H9 (cell line): ENCODE measurements at regions not wholly inside any gene's neighbourhood (a gene's known extent, or its start where the extent isn't known, plus 50 kb on each side); places are given as distances from the start of the nearest gene placed in this dataset.

Experiments used
- DNase-seq: peaks from one replicate; pipeline ENCODE4 v3.0.0-alpha.2; 2017
- H2AFZ ChIP-seq: one replicate; pipeline ENCODE4 v1.6.1; 2013; ENCODE audit warnings: mild to moderate bottlenecking, low read length, control low read depth, moderate library complexity
- H2AK5ac ChIP-seq: 2 replicates; pipeline ENCODE4 v1.6.1; 2013; ENCODE audit warnings: low read length, control low read depth, mixed read lengths; ENCODE audit not compliant: insufficient read length
- H2BK120ac ChIP-seq: one replicate; pipeline ENCODE4 v1.6.1; 2013; ENCODE audit warnings: low read depth, mild to moderate bottlenecking, low read length, control low read depth, inconsistent platforms; ENCODE audit not compliant: poor library complexity, severe bottlenecking
- H2BK12ac ChIP-seq: 2 replicates; pipeline ENCODE4 v1.6.1; 2013; ENCODE audit warnings: low read length, control low read depth, mixed read lengths, low read depth; ENCODE audit not compliant: insufficient read length
- H2BK15ac ChIP-seq: 2 replicates; pipeline ENCODE4 v1.6.1; 2013; ENCODE audit warnings: low read depth, low read length, control low read depth
- H2BK20ac ChIP-seq: one replicate; pipeline ENCODE4 v1.6.1; 2013; ENCODE audit warnings: low read depth, mild to moderate bottlenecking, low read length, control low read depth, inconsistent platforms; ENCODE audit not compliant: poor library complexity, severe bottlenecking
- H2BK5ac ChIP-seq: 2 replicates; pipeline ENCODE4 v1.6.1; 2013; ENCODE audit warnings: low read length, control low read depth, mixed read lengths; ENCODE audit not compliant: insufficient read length
- H3K14ac ChIP-seq: 2 replicates; pipeline ENCODE4 v1.6.1; 2013; ENCODE audit warnings: low read length, control low read depth; ENCODE audit not compliant: insufficient read depth
- H3K18ac ChIP-seq: 2 replicates; pipeline ENCODE4 v1.6.1; 2013; ENCODE audit warnings: low read depth, mild to moderate bottlenecking, mixed read lengths, low read length, control low read depth; ENCODE audit not compliant: insufficient read length
- H3K23ac ChIP-seq: 2 replicates; pipeline ENCODE4 v1.6.1; 2013; ENCODE audit warnings: low read length, control low read depth, mixed read lengths, low read depth; ENCODE audit not compliant: insufficient read length
- H3K23me2 ChIP-seq: 2 replicates; pipeline ENCODE4 v1.6.1; 2013; ENCODE audit warnings: low read depth, mild to moderate bottlenecking, mixed read lengths, low read length, control low read depth; ENCODE audit not compliant: insufficient read length, poor library complexity, severe bottlenecking
- H3K27ac ChIP-seq: 2 replicates; pipeline ENCODE4 v1.5.1; 2013; ENCODE audit warnings: low read length, control low read depth, mixed read lengths, low read depth; ENCODE audit not compliant: insufficient read length
- H3K27me3 ChIP-seq: 2 replicates; pipeline ENCODE4 v1.6.1; 2013; ENCODE audit warnings: low read length, control low read depth, inconsistent platforms; ENCODE audit not compliant: insufficient read depth
- H3K4ac ChIP-seq: 2 replicates; pipeline ENCODE4 v1.6.1; 2013; ENCODE audit warnings: low read depth, mild to moderate bottlenecking, control low read depth, inconsistent platforms, low read length, moderate library complexity
- H3K4me1 ChIP-seq: 2 replicates; pipeline ENCODE4 v1.6.1; 2013; ENCODE audit warnings: low read length, control low read depth, inconsistent platforms; ENCODE audit not compliant: insufficient read depth
- H3K4me2 ChIP-seq: 2 replicates; pipeline ENCODE4 v1.6.1; 2013; ENCODE audit warnings: low read length, control low read depth, mixed read lengths; ENCODE audit not compliant: insufficient read length, insufficient read depth
- H3K56ac ChIP-seq: 2 replicates; pipeline ENCODE4 v1.6.1; 2013; ENCODE audit warnings: low read depth, mild to moderate bottlenecking, mixed read lengths, low read length, control low read depth; ENCODE audit not compliant: insufficient read length
- H3K79me1 ChIP-seq: 2 replicates; pipeline ENCODE4 v1.6.1; 2013; ENCODE audit warnings: low read depth, mild to moderate bottlenecking, moderate library complexity, low read length, control low read depth, inconsistent platforms; ENCODE audit not compliant: insufficient read depth, poor library complexity, severe bottlenecking
- H3K79me2 ChIP-seq: 2 replicates; pipeline ENCODE4 v1.6.1; 2013; ENCODE audit warnings: low read length, control low read depth, inconsistent platforms; ENCODE audit not compliant: insufficient read depth
- H3K9ac ChIP-seq: 2 replicates; pipeline ENCODE4 v1.6.1; 2013; ENCODE audit warnings: low read length, control low read depth, mixed read lengths; ENCODE audit not compliant: insufficient read length; ENCODE audit errors: extremely low read depth
- H3K9me3 ChIP-seq: one replicate; pipeline ENCODE4 v1.6.1; 2013; ENCODE audit warnings: low read depth, low read length, inconsistent platforms; ENCODE audit not compliant: control insufficient read depth
- H3T11ph ChIP-seq: one replicate; pipeline ENCODE4 v1.6.1; 2013; ENCODE audit warnings: mild to moderate bottlenecking, low read length, control low read depth, inconsistent platforms
- H4K20me1 ChIP-seq: one replicate; pipeline ENCODE4 v1.6.1; 2013; ENCODE audit not compliant: control insufficient read depth, insufficient read length, insufficient read depth
- H4K5ac ChIP-seq: 2 replicates; pipeline ENCODE4 v1.6.1; 2013; ENCODE audit warnings: low read depth, mild to moderate bottlenecking, mixed read lengths, low read length, control low read depth; ENCODE audit not compliant: insufficient read length
- H4K8ac ChIP-seq: replicated peaks from 2 replicates; pipeline ENCODE4 v1.6.1; 2013; ENCODE audit warnings: low read length, control low read depth, mixed read lengths, low read depth; ENCODE audit not compliant: insufficient read length
- H4K91ac ChIP-seq: 2 replicates; pipeline ENCODE4 v1.6.1; 2013; ENCODE audit warnings: low read depth, mild to moderate bottlenecking, moderate library complexity, mixed read lengths, low read length, control low read depth; ENCODE audit not compliant: insufficient read length
- H3K27ac Mint-ChIP-seq, 3 experiments: 2 replicates in 2 of 3; 3 replicates in 1 of 3; pipeline ENCODE4 v1.8.0; 2020 to 2021; ENCODE audit warnings: mixed read lengths in 3 of 3, mild to moderate bottlenecking in 1 of 3, moderate library complexity in 1 of 3
- H3K27me3 Mint-ChIP-seq: 2 replicates; pipeline ENCODE4 v1.8.0; 2021; ENCODE audit warnings: low read depth, mild to moderate bottlenecking, moderate library complexity, mixed read lengths
- H3K36me3 Mint-ChIP-seq, 3 experiments: 2 replicates in 2 of 3; 3 replicates in 1 of 3; pipeline ENCODE4 v1.8.0; 2020 to 2021; ENCODE audit warnings: low read depth in 3 of 3, mixed read lengths in 3 of 3; ENCODE audit not compliant: insufficient read depth in 1 of 3
- H3K4me1 Mint-ChIP-seq, 2 experiments: 2 replicates each; pipeline ENCODE4 v1.8.0; 2020; ENCODE audit warnings: mixed read lengths in 2 of 2
- H3K4me3 Mint-ChIP-seq, 2 experiments: 2 replicates in 1 of 2; 3 replicates in 1 of 2; pipeline ENCODE4 v1.8.0; 2020 to 2021; ENCODE audit warnings: mild to moderate bottlenecking in 2 of 2, mixed read lengths in 2 of 2, moderate library complexity in 1 of 2
- H3K9me3 Mint-ChIP-seq, 2 experiments: 2 replicates in 1 of 2; 3 replicates in 1 of 2; pipeline ENCODE4 v1.8.0; 2020; ENCODE audit warnings: mild to moderate bottlenecking in 2 of 2, mixed read lengths in 2 of 2, moderate library complexity in 1 of 2
- WGBS: extraction: QIAGEN DNeasy Blood & Tissue Kit; methylation state at CpG from one replicate; pipeline ENCODE4 v1.1.7; 2013; ENCODE audit warnings: missing lambda C conversion rate, low lambda C conversion rate, mixed read lengths; ENCODE audit not compliant: insufficient read length; ENCODE audit errors: extremely low coverage; 5-methylcytosine and 5-hydroxymethylcytosine counted together
- TF ChIP-seq, protein P1 (sequence below): fragments of 200-600 bp; sonication (generic); conservative IDR thresholded peaks from 3 replicates; pipeline ENCODE4 v1.8.0; 2021; ENCODE audit warnings: antibody characterized with exemption, mild to moderate bottlenecking

DNA sequence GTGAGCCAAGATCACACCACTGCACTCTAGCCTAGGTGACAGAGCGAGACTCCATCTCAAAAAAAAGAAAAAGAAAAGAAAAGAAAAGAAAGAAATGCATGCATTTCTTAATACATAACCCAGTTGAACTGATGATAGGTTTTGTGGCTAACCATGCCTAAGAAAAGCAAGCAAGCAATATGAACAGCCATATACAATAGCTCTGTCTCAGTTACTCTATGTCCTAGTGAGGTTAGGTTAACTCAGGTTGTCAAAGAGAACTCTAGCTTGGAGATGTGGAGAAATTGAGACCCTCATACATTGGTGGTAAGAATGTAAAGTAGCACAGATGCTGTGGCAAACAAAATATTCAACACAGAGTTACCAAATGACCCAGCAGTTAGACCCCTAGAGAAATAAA lies 167.0 kb upstream of the RASGEF1B start:
- H2AFZ ChIP-seq: no peak overlapping the region
- no peak overlapping the region for H3K9ac ChIP-seq
- H3K56ac ChIP-seq: no peak overlapping the region
- no peak overlapping the region for H3K27ac Mint-ChIP-seq
- H3K27me3 Mint-ChIP-seq: peaks cover 35% of the 10 kb centered on the region
- no peak overlapping the region for H2BK15ac ChIP-seq
- no peaks in the 10 kb centered on the region for H3K23me2 ChIP-seq
- TF ChIP-seq, protein P1, sequence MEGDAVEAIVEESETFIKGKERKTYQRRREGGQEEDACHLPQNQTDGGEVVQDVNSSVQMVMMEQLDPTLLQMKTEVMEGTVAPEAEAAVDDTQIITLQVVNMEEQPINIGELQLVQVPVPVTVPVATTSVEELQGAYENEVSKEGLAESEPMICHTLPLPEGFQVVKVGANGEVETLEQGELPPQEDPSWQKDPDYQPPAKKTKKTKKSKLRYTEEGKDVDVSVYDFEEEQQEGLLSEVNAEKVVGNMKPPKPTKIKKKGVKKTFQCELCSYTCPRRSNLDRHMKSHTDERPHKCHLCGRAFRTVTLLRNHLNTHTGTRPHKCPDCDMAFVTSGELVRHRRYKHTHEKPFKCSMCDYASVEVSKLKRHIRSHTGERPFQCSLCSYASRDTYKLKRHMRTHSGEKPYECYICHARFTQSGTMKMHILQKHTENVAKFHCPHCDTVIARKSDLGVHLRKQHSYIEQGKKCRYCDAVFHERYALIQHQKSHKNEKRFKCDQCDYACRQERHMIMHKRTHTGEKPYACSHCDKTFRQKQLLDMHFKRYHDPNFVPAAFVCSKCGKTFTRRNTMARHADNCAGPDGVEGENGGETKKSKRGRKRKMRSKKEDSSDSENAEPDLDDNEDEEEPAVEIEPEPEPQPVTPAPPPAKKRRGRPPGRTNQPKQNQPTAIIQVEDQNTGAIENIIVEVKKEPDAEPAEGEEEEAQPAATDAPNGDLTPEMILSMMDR: no peak
- WGBS: no CpG with 5 or more reads among the region's 1 CpG
- H3K79me1 ChIP-seq: no peaks in the 10 kb centered on the region
- H3K4ac ChIP-seq: no peak overlapping the region
- H3K9me3 Mint-ChIP-seq: no peaks in the 10 kb centered on the region; a peak in 1 of 5 replicates
- H3K4me2 ChIP-seq: no peak overlapping the region
- H3K23ac ChIP-seq: no peak overlapping the region
- H2BK5ac ChIP-seq: no peak overlapping the region
- H3K14ac ChIP-seq: no peak overlapping the region
- no peaks in the 10 kb centered on the region for H3K79me2 ChIP-seq
- H4K20me1 ChIP-seq: no peaks in the 10 kb centered on the region
- H3K9me3 ChIP-seq: no peaks in the 10 kb centered on the region
- peaks cover 13 to 17% of the 10 kb centered on the region in 2 experiments for H3K4me1 Mint-ChIP-seq
- H2BK120ac ChIP-seq: no peak overlapping the region
- H3K4me3 Mint-ChIP-seq: no peak overlapping the region
- H3K27me3 ChIP-seq: no peaks in the 10 kb centered on the region
- no peaks in the 10 kb centered on the region for H3K4me1 ChIP-seq
- H4K8ac ChIP-seq: no peak overlapping the region
- H3K36me3 Mint-ChIP-seq: peaks cover 0 to under 1% (median 0%) of the 10 kb centered on the region in 3 experiments; a peak in 1 of 7 replicates
- H3T11ph ChIP-seq: no peak overlapping the region
- no peak overlapping the region for H4K91ac ChIP-seq
- no peak overlapping the region for H3K18ac ChIP-seq
- DNase-seq: no peak
- H4K5ac ChIP-seq: no peak overlapping the region
- no peak overlapping the region for H2BK12ac ChIP-seq
- no peak overlapping the region for H2BK20ac ChIP-seq
- no peak overlapping the region for H2AK5ac ChIP-seq
- H3K27ac ChIP-seq: no peak overlapping the region
